ENCODE measurements at regions not wholly inside any gene's neighbourhood (a gene's known extent, or its start where the extent isn't known, plus 50 kb on each side); places are given as distances from the start of the nearest gene placed in this dataset.

- TF ChIP-seq, protein P1, sequence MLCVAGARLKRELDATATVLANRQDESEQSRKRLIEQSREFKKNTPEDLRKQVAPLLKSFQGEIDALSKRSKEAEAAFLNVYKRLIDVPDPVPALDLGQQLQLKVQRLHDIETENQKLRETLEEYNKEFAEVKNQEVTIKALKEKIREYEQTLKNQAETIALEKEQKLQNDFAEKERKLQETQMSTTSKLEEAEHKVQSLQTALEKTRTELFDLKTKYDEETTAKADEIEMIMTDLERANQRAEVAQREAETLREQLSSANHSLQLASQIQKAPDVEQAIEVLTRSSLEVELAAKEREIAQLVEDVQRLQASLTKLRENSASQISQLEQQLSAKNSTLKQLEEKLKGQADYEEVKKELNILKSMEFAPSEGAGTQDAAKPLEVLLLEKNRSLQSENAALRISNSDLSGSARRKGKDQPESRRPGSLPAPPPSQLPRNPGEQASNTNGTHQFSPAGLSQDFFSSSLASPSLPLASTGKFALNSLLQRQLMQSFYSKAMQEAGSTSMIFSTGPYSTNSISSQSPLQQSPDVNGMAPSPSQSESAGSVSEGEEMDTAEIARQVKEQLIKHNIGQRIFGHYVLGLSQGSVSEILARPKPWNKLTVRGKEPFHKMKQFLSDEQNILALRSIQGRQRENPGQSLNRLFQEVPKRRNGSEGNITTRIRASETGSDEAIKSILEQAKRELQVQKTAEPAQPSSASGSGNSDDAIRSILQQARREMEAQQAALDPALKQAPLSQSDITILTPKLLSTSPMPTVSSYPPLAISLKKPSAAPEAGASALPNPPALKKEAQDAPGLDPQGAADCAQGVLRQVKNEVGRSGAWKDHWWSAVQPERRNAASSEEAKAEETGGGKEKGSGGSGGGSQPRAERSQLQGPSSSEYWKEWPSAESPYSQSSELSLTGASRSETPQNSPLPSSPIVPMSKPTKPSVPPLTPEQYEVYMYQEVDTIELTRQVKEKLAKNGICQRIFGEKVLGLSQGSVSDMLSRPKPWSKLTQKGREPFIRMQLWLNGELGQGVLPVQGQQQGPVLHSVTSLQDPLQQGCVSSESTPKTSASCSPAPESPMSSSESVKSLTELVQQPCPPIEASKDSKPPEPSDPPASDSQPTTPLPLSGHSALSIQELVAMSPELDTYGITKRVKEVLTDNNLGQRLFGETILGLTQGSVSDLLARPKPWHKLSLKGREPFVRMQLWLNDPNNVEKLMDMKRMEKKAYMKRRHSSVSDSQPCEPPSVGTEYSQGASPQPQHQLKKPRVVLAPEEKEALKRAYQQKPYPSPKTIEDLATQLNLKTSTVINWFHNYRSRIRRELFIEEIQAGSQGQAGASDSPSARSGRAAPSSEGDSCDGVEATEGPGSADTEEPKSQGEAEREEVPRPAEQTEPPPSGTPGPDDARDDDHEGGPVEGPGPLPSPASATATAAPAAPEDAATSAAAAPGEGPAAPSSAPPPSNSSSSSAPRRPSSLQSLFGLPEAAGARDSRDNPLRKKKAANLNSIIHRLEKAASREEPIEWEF (IDR thresholded peaks at IDR 0.05; ENCODE audit: insufficient replicate concordance, low read depth, low read length): no peak
These were observed 211.6 kb downstream of the INHBA start (continued) for GRCh38 chr7:41491308-41491707.

- Histone ChIP-seq H3K79me2 (ENCODE audit: control insufficient read depth, insufficient read depth, low read length) (no peaks in the 10 kb centered on the region), H3K4me2 (ENCODE audit: control insufficient read depth, insufficient read depth) (no peak overlapping the region), H4K20me1 (ENCODE audit: control insufficient read depth, insufficient read depth) (no peaks in the 10 kb centered on the region), H3K27ac (ENCODE audit: control insufficient read depth, insufficient read depth) (no peak overlapping the region), H3K9me3 (replicated peaks; ENCODE audit: control insufficient read depth, insufficient read depth, low read length) (no peaks in the 10 kb centered on the region), H3K4me3 (no peak overlapping the region), H3K36me3 (ENCODE audit: control insufficient read depth in 2 of 2, insufficient read depth in 2 of 2, low read length in 1 of 2) (no peaks in the 10 kb centered on the region), H3K4me1 (ENCODE audit: control insufficient read depth, insufficient read depth, low read length) (no peaks in the 10 kb centered on the region), H3K9ac (ENCODE audit: control insufficient read depth, insufficient read depth, low read length) (no peak overlapping the region), H2AFZ (ENCODE audit: control insufficient read depth, low read depth, low read length) (no peak overlapping the region), H3K27me3 (replicated peaks in 1 of 2; ENCODE audit: control insufficient read depth in 2 of 2, insufficient read depth in 2 of 2, low read length in 1 of 2) (no peaks in the 10 kb centered on the region)
- intact Hi-C loops (cut with micrococcal nuclease; ENCODE audit: unreplicated experiment) (no loop called here), in situ Hi-C loops (cut with MboI) (no loop called here)
- CTCF ChIA-PET: no interaction called here
- POLR2A ChIA-PET: no interaction called here
- DNase-seq (ENCODE audit: low read depth, low spot score) (no peak), ATAC-seq (no peak), FAIRE-seq (no peak)
- RAD21 ChIA-PET (ENCODE audit: unreplicated experiment): no interaction called here
- WGBS (ENCODE audit: insufficient coverage, insufficient replicate concordance, low lambda C conversion rate, missing lambda C conversion rate): 48% methylated on average over 2 of the region's 2 CpGs
- SMC1A ChIA-PET (ENCODE audit: uncharacterized antibody, unreplicated experiment): no interaction called here
- BruUV-seq (replicated peaks): no TSS peak
- no peak for TF ChIP-seq E4F1 (IDR thresholded peaks at IDR 0.05; ENCODE audit: borderline replicate concordance, partially characterized antibody)
- TF ChIP-seq, protein P2, sequence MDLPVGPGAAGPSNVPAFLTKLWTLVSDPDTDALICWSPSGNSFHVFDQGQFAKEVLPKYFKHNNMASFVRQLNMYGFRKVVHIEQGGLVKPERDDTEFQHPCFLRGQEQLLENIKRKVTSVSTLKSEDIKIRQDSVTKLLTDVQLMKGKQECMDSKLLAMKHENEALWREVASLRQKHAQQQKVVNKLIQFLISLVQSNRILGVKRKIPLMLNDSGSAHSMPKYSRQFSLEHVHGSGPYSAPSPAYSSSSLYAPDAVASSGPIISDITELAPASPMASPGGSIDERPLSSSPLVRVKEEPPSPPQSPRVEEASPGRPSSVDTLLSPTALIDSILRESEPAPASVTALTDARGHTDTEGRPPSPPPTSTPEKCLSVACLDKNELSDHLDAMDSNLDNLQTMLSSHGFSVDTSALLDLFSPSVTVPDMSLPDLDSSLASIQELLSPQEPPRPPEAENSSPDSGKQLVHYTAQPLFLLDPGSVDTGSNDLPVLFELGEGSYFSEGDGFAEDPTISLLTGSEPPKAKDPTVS (IDR thresholded peaks at IDR 0.05; ENCODE audit: low read depth, low read length): no peak
- no peak for TF ChIP-seq RAD51 (IDR thresholded peaks at IDR 0.05)
- no peak for TF ChIP-seq BCL11A (IDR thresholded peaks at IDR 0.05; ENCODE audit: low read depth, low read length)
- TF ChIP-seq MYB (IDR thresholded peaks at IDR 0.05; ENCODE audit: borderline replicate concordance, low read depth, low read length): no peak
- TF ChIP-seq KLF5 (IDR thresholded peaks at IDR 0.05; ENCODE audit: partially characterized antibody): no peak
- no peak for TF ChIP-seq HCFC1 (IDR thresholded peaks at IDR 0.05; ENCODE audit: low read length)
- no peak for TF ChIP-seq ASH2L (IDR thresholded peaks at IDR 0.05; ENCODE audit: borderline replicate concordance, low read depth)
- TF ChIP-seq NBN (IDR thresholded peaks at IDR 0.05): no peak
- no peak for TF ChIP-seq NFXL1 (IDR thresholded peaks at IDR 0.05; ENCODE audit: borderline replicate concordance)
- no peak for TF ChIP-seq WRNIP1 (IDR thresholded peaks at IDR 0.05; ENCODE audit: borderline replicate concordance, low read depth, low read length)
- TF ChIP-seq, protein P3, sequence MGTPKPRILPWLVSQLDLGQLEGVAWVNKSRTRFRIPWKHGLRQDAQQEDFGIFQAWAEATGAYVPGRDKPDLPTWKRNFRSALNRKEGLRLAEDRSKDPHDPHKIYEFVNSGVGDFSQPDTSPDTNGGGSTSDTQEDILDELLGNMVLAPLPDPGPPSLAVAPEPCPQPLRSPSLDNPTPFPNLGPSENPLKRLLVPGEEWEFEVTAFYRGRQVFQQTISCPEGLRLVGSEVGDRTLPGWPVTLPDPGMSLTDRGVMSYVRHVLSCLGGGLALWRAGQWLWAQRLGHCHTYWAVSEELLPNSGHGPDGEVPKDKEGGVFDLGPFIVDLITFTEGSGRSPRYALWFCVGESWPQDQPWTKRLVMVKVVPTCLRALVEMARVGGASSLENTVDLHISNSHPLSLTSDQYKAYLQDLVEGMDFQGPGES (IDR thresholded peaks at IDR 0.05): no peak
- TF ChIP-seq ZBED1 (IDR thresholded peaks at IDR 0.05; ENCODE audit: borderline replicate concordance): no peak
- no peak for TF ChIP-seq BACH1 (IDR thresholded peaks at IDR 0.05; ENCODE audit: borderline replicate concordance)
These were observed 213.0 kb downstream of the INHBA start for GRCh38 chr7:41489885-41490284.

All from GM12878 (cell line).